ENCODE measurements at regions not wholly inside any gene's neighbourhood (a gene's known extent, or its start where the extent isn't known, plus 50 kb on each side); places are given as distances from the start of the nearest gene placed in this dataset.

DNA sequence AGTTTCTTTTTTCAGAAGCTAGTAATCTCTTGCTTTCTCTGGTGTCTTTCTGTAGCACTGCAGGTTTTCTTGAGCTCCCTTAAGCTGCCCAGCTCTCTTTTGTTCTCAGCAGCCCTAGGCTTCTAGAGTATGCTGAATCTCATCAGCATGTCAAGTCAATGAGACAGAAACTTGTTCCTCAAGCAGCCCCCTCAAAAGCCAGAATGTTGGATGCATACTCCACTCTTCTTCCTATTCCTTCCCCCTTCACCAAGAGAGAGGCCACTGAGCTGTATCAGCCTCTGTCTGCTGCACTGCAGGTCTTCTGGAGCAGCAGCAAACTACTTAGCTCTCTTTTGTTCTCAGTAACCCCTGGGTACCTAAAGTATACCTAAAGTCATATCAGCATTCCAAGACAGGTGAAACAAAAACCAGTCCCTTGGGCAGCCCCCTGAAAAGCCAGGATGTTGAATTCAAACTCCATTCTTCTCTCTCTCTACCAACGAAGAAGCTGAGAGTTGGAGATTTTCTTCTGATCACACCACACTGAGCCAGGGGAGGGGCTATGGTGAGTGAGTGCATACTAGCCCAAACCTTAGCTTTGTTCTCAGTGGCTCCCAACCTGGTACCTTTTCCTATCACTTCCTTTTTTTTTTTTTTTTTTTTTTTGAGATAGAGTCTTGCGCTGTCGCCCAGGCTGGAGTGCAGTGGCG is 73.3 kb upstream of the WAC start:
- no peak overlapping the region for H3K9ac ChIP-seq (ENCODE audit: low read depth in 1 of 2, low read length in 2 of 2)
- H3K27me3 ChIP-seq (ENCODE audit: control insufficient read depth in 1 of 2, insufficient read depth in 2 of 2, low read length in 2 of 2), result no peaks in the 10 kb centered on the region
- H3K4me3 ChIP-seq (ENCODE audit: low read depth in 1 of 2, low read length in 2 of 2), result no peak overlapping the region
- no peaks in the 10 kb centered on the region for H3K4me1 ChIP-seq (ENCODE audit: control insufficient read depth in 1 of 2, insufficient read depth in 2 of 2, low read length in 2 of 2)
- no peak overlapping the region for H3K27ac ChIP-seq (ENCODE audit: low read depth, low read length)
- H3K36me3 ChIP-seq (ENCODE audit: control insufficient read depth in 1 of 2, insufficient read depth in 2 of 2, low read length in 2 of 2), result no peaks in the 10 kb centered on the region
- H3K9me3 ChIP-seq (ENCODE audit: control insufficient read depth in 1 of 2, low read length in 2 of 2), result no peaks in the 10 kb centered on the region

DNA sequence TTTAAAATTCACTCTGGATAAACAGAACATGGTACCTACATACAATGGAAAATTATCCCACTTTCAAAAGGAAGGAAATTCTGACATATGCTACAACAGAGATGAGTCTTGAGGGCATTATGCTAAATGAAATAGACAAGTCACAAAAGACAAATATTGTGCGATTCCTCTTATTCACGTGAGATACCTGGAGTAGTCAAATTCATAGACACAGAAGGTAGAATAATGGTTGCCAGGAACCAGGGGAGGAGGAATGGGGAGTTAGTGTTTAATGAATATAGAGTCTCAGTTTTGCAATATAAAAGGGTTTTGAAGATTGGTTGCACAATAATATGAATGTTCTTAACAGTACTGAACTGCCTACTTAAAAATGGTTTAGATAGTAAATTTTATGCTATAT is 69.8 kb upstream of the WAC start:
- Histone ChIP-seq H3K4me3 (ENCODE audit: low read depth in 1 of 2, low read length in 2 of 2) (no peak overlapping the region), H3K9ac (ENCODE audit: low read depth in 1 of 2, low read length in 2 of 2) (no peak overlapping the region), H3K4me1 (ENCODE audit: control insufficient read depth in 1 of 2, insufficient read depth in 2 of 2, low read length in 2 of 2) (no peaks in the 10 kb centered on the region), H3K9me3 (ENCODE audit: control insufficient read depth in 1 of 2, low read length in 2 of 2) (no peaks in the 10 kb centered on the region), H3K27me3 (ENCODE audit: control insufficient read depth in 1 of 2, insufficient read depth in 2 of 2, low read length in 2 of 2) (no peaks in the 10 kb centered on the region), H3K36me3 (ENCODE audit: control insufficient read depth in 1 of 2, insufficient read depth in 2 of 2, low read length in 2 of 2) (no peaks in the 10 kb centered on the region), H3K27ac (ENCODE audit: low read depth, low read length) (no peak overlapping the region)

DNA sequence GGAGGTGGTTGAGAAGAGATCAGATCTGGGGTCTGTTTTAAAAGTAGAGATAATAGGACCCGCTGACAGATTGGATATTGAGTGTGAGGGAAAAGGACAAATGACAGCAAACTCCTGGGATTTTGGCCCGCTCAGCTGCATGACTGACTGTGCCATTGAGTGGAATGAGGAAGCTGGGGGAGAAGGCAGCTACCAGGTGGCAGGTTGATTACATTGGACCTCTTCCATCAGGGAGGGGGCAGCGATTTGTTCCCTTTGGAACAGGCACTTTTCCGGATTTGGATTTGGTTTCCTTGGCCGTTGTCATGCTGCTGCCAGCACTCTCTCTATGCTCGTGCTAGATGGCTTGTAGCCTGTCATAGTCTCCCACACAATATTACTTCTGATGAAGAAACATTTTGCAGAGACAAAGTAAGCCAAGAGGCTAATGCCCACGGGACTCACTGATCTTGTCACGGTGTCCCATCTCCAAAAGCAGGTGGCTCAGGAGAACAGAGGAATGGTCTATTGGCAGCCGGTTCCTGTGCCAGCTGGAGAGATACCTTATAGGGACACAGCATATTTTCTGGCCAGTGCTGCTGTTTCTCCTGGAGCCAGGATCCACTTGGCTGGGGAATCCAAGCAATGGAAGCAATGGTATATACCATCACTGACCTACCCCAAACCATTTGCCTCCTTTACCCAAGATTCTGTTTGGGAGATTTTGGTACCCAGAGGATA is 69.1 kb upstream of the WAC start:
- H3K9ac ChIP-seq (ENCODE audit: low read depth in 1 of 2, low read length in 2 of 2), result no peak overlapping the region
- H3K36me3 ChIP-seq (ENCODE audit: control insufficient read depth in 1 of 2, insufficient read depth in 2 of 2, low read length in 2 of 2), result no peaks in the 10 kb centered on the region
- no peak overlapping the region for H3K4me3 ChIP-seq (ENCODE audit: low read depth in 1 of 2, low read length in 2 of 2)
- no peak overlapping the region for H3K27ac ChIP-seq (ENCODE audit: low read depth, low read length)
- no peaks in the 10 kb centered on the region for H3K9me3 ChIP-seq (ENCODE audit: control insufficient read depth in 1 of 2, low read length in 2 of 2)
- H3K4me1 ChIP-seq (ENCODE audit: control insufficient read depth in 1 of 2, insufficient read depth in 2 of 2, low read length in 2 of 2), result no peaks in the 10 kb centered on the region
- no peaks in the 10 kb centered on the region for H3K27me3 ChIP-seq (ENCODE audit: control insufficient read depth in 1 of 2, insufficient read depth in 2 of 2, low read length in 2 of 2)

DNA sequence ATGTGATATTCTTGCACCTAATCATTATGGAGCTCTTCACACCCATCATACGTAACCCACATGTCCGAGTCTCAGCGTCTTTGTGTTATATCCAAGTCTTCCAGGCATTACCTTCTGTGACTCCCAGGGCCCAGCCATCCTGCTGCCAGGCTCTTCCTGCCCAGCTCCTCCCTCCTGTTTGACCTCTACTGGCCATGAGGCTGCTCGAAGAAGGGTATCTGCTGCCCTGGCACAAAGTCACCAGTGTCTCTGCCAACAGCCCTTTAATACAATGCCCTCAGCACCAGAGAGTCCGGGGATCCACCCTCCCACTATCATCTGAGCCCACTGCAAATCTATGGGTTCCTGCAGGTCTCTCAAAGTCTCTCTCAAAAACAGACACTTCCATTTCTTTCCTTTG is 65.3 kb upstream of the WAC start:
- H3K9ac ChIP-seq (ENCODE audit: low read depth in 1 of 2, low read length in 2 of 2), result no peak overlapping the region
- no peaks in the 10 kb centered on the region for H3K36me3 ChIP-seq (ENCODE audit: control insufficient read depth in 1 of 2, insufficient read depth in 2 of 2, low read length in 2 of 2)
- no peaks in the 10 kb centered on the region for H3K4me1 ChIP-seq (ENCODE audit: control insufficient read depth in 1 of 2, insufficient read depth in 2 of 2, low read length in 2 of 2)
- no peak overlapping the region for H3K27ac ChIP-seq (ENCODE audit: low read depth, low read length)
- H3K27me3 ChIP-seq (ENCODE audit: control insufficient read depth in 1 of 2, insufficient read depth in 2 of 2, low read length in 2 of 2), result no peaks in the 10 kb centered on the region
- H3K4me3 ChIP-seq (ENCODE audit: low read depth in 1 of 2, low read length in 2 of 2), result no peak overlapping the region
- no peaks in the 10 kb centered on the region for H3K9me3 ChIP-seq (ENCODE audit: control insufficient read depth in 1 of 2, low read length in 2 of 2)

DNA sequence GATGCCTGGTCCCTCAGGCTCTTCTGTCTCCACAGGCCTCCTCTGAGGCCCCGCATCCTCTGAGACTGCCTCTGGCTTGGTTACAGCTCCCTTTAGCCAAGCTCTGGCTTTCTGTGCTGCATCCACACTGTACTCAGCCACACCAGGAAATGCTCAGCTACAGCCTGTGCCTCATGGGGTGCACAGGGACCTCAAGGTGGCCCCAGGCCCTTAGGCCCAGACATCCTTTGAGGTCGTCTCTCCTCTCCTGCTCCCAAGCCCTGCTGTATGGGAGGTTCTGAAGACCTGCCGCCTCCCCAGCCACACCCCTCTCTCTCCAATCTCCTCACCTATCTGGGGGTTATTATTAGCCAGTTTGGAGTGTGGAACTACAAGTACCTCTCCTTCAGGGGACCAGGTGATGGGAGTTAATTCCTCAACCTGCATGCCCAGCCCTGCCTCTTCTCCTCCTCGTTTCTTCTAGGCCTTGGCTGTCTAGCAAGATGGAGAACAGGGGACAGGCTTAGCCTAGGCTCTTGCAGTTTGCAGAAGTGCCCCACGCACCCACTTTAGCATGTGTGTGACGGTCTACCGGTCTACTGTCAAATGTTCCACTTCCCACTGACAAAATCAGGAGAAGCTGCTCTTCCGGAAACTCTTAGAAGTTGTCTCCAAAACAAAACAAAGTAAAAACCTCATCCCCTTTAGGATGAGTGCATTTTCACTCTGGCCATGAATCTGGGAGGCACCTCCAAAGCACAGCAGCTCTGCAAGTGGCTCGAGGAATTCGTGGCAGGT is 64.0 kb upstream of the WAC start:
- H3K9me3 ChIP-seq (ENCODE audit: control insufficient read depth in 1 of 2, low read length in 2 of 2), result no peaks in the 10 kb centered on the region

DNA sequence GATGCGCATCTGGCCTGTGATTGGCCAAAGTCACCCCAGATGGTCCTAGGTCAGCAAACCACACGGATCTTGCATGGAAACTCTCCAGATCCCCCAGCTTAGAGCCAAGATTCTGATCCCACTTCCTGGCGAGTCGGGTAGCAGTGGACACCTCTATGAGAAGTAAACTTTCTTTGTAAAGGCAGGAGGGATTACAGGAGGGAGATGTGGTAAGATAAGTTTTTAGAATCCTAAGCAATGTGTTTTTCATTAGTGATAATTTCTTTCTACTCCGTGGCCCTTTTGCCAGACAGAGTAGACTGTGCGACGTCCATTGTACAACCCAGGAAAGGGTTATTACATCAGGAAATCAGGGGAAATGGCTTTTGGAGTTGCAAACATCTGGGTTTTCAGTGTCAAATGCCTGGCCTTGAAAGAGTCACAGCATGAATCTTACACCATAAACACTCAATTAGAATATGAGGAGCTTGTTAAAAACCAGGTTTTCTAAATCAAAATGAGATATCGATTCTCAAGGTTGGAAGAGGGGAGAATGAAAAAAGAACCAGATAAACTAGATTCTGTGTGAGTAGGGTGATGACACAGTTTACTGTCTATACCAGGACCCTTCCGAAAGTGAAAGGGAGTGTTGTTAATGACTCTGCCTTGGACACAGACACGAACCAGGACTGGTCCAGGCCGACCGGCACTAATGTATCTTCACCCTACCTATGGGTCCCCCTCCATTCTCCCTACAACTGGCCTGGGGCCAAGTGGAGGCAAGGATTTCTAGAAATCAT is 61.9 kb upstream of the WAC start:
- no peaks in the 10 kb centered on the region for H3K36me3 ChIP-seq (ENCODE audit: control insufficient read depth in 1 of 2, insufficient read depth in 2 of 2, low read length in 2 of 2)
- no peak overlapping the region for H3K4me3 ChIP-seq (ENCODE audit: low read depth in 1 of 2, low read length in 2 of 2)
- no peak overlapping the region for H3K9ac ChIP-seq (ENCODE audit: low read depth in 1 of 2, low read length in 2 of 2)
- no peaks in the 10 kb centered on the region for H3K27me3 ChIP-seq (ENCODE audit: control insufficient read depth in 1 of 2, insufficient read depth in 2 of 2, low read length in 2 of 2)
- H3K9me3 ChIP-seq (ENCODE audit: control insufficient read depth in 1 of 2, low read length in 2 of 2), result no peaks in the 10 kb centered on the region
- H3K4me1 ChIP-seq (ENCODE audit: control insufficient read depth in 1 of 2, insufficient read depth in 2 of 2, low read length in 2 of 2), result no peaks in the 10 kb centered on the region
- H3K27ac ChIP-seq (ENCODE audit: low read depth, low read length), result no peak overlapping the region

More for the DNA sequence above, 64.0 kb upstream of the WAC start:
- Histone ChIP-seq H3K4me1 (ENCODE audit: control insufficient read depth in 1 of 2, insufficient read depth in 2 of 2, low read length in 2 of 2) (no peaks in the 10 kb centered on the region), H3K27ac (ENCODE audit: low read depth, low read length) (no peak overlapping the region), H3K4me3 (ENCODE audit: low read depth in 1 of 2, low read length in 2 of 2) (no peak overlapping the region), H3K36me3 (ENCODE audit: control insufficient read depth in 1 of 2, insufficient read depth in 2 of 2, low read length in 2 of 2) (no peaks in the 10 kb centered on the region), H3K27me3 (ENCODE audit: control insufficient read depth in 1 of 2, insufficient read depth in 2 of 2, low read length in 2 of 2) (no peaks in the 10 kb centered on the region), H3K9ac (ENCODE audit: low read depth in 1 of 2, low read length in 2 of 2) (no peak overlapping the region)

DNA sequence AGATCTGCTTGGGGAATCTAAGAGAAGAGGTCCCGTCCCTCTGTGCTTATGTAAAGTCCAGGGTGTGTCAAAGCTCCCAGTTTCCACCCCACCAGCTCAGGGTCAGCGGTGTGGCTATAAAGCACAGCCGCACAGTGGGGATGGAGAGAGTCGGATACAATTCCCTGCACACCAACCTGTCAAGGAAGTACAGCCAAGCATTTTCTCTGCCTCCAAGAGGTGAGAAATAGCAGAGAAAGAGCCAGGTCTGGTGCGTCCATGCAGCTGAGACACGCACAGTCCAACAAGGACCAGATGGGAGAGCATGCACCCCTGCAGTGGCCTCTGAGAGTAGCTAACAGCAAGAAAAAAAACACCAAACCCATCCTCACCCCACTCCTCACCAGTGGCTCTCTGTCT is 61.3 kb upstream of the WAC start:
- no peaks in the 10 kb centered on the region for H3K9me3 ChIP-seq (ENCODE audit: control insufficient read depth in 1 of 2, low read length in 2 of 2)
- no peak overlapping the region for H3K4me3 ChIP-seq (ENCODE audit: low read depth in 1 of 2, low read length in 2 of 2)
- no peak overlapping the region for H3K9ac ChIP-seq (ENCODE audit: low read depth in 1 of 2, low read length in 2 of 2)
- no peaks in the 10 kb centered on the region for H3K36me3 ChIP-seq (ENCODE audit: control insufficient read depth in 1 of 2, insufficient read depth in 2 of 2, low read length in 2 of 2)
- H3K27ac ChIP-seq (ENCODE audit: low read depth, low read length), result no peak overlapping the region
- no peaks in the 10 kb centered on the region for H3K27me3 ChIP-seq (ENCODE audit: control insufficient read depth in 1 of 2, insufficient read depth in 2 of 2, low read length in 2 of 2)
- no peaks in the 10 kb centered on the region for H3K4me1 ChIP-seq (ENCODE audit: control insufficient read depth in 1 of 2, insufficient read depth in 2 of 2, low read length in 2 of 2)

DNA sequence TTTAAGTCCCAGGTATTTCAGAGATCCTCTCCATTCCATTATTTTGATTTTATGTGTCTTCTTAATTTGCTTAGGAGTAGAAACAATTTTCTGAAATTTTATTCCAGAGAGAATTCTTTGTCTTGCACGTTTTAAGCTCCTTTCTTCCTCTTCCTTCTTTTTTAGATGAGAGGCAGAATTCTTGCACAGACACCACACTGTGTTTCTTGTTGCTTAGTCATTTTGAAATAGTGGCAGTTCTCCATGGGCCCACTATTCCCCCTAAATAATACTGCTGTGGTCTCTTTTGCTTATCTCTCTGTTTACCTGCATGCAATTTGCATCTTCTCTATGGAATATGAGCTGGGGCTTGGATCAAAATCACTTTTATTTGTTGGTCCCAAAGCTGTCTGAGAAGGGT is 54.3 kb upstream of the WAC start:
- no peaks in the 10 kb centered on the region for H3K9me3 ChIP-seq (ENCODE audit: control insufficient read depth in 1 of 2, low read length in 2 of 2)
- H3K27ac ChIP-seq (ENCODE audit: low read depth, low read length), result no peak overlapping the region

DNA sequence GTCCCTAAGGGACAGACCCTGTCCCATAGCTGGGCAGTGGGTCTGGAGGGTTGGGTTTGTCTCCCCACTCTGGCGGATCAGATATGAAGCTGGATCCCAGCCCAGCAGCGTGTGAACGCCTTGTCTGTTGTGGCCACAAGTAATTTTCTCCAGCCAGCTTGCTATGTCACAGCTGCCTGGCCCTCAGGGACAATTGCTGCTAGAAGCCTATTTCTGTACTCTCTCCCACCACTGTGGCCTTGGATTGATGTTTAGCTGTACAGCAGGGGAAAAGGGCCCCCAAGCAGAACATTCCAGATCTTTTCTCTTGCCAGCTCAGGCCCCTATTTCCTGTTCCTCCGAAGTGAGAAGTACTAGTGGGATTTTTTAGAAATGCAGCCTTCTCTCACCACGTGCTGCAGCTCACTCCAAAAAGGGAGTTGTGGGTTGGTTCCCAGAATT is 53.5 kb upstream of the WAC start:
- Histone ChIP-seq H3K27ac (ENCODE audit: low read depth, low read length) (no peak overlapping the region), H3K9me3 (ENCODE audit: control insufficient read depth in 1 of 2, low read length in 2 of 2) (no peaks in the 10 kb centered on the region), H3K36me3 (ENCODE audit: control insufficient read depth in 1 of 2, insufficient read depth in 2 of 2, low read length in 2 of 2) (no peaks in the 10 kb centered on the region), H3K4me3 (ENCODE audit: low read depth in 1 of 2, low read length in 2 of 2) (no peak overlapping the region), H3K9ac (ENCODE audit: low read depth in 1 of 2, low read length in 2 of 2) (no peak overlapping the region), H3K4me1 (ENCODE audit: control insufficient read depth in 1 of 2, insufficient read depth in 2 of 2, low read length in 2 of 2) (no peaks in the 10 kb centered on the region), H3K27me3 (ENCODE audit: control insufficient read depth in 1 of 2, insufficient read depth in 2 of 2, low read length in 2 of 2) (no peaks in the 10 kb centered on the region)

More for the DNA sequence above, 54.3 kb upstream of the WAC start:
- Histone ChIP-seq H3K36me3 (ENCODE audit: control insufficient read depth in 1 of 2, insufficient read depth in 2 of 2, low read length in 2 of 2) (no peaks in the 10 kb centered on the region), H3K9ac (ENCODE audit: low read depth in 1 of 2, low read length in 2 of 2) (no peak overlapping the region), H3K4me1 (ENCODE audit: control insufficient read depth in 1 of 2, insufficient read depth in 2 of 2, low read length in 2 of 2) (no peaks in the 10 kb centered on the region), H3K27me3 (ENCODE audit: control insufficient read depth in 1 of 2, insufficient read depth in 2 of 2, low read length in 2 of 2) (no peaks in the 10 kb centered on the region), H3K4me3 (ENCODE audit: low read depth in 1 of 2, low read length in 2 of 2) (no peak overlapping the region)
